GM19372 (cell line): ENCODE measurements at regions not wholly inside any gene's neighbourhood (a gene's known extent, or its start where the extent isn't known, plus 50 kb on each side); places are given as distances from the start of the nearest gene placed in this dataset.

Experiments
- ATAC-seq: cut with Tn5 transposase; IDR thresholded peaks from one replicate; pipeline ENCODE4 v1.9.1; 2021; ENCODE audit warnings: mild to moderate bottlenecking, low read depth, moderate library complexity; ENCODE audit not compliant: unreplicated experiment

DNA sequence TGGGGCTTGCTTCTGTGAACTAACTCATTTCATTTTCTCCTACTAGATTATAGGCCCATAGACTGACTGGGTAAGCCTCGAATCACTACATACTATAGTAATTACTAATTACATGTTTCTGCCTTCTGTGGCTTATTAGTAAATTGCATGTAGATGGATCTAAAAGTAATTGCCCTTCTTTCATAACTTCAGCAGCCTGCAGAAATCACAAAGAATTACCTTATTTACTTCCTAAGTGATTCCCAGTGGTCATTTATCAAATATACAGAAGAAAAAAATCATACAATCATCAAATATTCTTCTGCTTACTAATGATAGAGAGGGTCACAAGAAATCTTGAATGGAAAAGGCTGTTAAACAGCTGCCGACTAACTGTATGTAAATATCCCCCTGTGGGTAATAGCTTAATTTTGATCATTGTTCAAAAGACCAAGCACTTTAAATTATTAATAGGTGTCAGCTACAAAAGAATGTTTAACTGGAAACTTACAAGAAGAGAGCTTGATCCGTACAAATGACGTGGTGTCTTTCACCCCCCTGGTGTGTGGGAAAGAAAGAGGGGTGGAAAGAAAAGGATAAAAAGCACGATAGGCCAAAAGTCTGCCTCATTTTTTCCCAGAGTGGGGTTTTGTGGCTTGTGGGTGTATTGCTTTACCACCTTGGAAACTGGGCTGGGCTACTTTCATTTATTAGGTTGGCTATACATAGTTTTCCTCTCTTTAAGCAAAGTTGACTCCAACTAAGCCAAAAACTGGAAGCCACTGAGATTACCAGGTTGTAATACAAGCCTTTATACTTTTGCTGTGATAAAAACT is 361.8 kb upstream of the ZMIZ1 start:
- no peak for ATAC-seq

DNA sequence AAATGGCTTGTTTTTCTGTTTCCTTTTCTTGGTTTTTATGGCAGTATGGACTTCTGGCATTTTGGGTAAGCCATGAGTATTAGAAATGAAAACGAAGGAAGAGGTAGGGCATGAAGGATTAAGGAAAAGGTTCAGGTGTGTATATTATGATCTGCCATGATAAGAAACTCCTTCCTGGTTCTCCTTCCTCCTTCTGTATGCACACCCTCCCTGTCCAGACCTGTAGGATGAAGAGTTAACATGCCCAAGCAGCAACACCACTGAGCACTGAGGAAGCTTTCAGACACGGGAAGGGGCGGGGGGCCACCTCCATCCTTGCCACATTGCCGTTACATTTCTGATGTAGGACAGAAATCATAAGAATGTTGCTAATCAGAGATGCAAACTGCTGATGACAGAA is 361.0 kb upstream of the ZMIZ1 start:
- no peak for ATAC-seq

DNA sequence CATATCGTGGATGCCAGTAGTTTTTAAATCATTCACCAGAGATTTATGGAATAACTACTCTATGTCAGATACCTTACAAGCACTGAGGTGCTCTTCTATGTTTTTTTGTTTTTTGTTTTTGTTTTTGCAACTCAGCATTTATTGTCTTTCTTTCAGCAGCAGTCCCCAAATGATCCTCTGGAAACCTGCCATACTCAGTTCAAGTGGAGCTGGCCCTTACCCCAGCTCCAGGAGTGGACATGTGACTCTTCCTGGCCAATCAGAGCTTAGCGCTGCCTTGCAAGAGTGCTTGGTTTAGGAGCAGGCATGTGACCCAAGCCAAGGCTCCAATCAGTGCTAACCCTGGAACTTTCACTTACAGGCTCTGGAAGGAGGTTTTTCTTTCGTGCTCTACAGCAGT is 356.6 kb upstream of the ZMIZ1 start:
- ATAC-seq, result no peak

DNA sequence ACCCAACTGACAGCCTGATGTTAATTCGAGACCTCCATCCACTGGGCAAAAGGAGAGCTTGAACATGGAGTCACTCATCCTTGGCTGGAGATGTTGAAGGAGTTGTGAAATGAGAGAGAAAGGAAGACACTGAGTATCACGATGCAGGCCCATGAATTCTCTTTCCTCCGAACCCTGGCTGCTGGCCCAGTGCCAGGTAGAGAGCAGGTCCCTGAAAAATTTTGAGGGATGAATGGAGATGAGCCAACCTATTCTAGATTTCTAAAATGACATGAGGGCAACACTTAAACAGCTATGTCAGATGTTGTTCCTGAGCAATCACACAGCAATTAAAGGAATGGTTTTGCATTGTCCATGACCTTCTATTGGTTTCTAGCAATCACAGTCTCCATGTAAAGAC is 355.1 kb upstream of the ZMIZ1 start:
- ATAC-seq, result no peak

DNA sequence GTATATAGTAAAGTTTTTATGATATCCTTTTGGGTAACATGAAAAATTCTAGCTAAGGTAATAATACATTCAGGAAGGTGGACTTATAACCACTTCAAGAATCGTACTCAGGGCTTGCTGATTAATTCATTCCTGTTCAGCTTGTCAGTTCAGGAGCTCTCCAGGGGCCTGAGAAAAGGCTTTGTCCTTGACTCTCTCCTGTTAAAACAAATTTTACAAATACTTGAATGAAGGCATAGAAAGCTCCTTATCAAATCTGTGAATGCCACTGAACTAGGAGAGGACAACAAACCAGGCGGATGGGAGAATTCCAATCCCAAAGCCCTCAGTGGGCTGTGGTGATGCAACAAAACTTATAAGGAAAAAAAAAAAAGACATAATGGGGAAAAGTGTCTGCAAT is 354.5 kb upstream of the ZMIZ1 start:
- ATAC-seq, result no peak

DNA sequence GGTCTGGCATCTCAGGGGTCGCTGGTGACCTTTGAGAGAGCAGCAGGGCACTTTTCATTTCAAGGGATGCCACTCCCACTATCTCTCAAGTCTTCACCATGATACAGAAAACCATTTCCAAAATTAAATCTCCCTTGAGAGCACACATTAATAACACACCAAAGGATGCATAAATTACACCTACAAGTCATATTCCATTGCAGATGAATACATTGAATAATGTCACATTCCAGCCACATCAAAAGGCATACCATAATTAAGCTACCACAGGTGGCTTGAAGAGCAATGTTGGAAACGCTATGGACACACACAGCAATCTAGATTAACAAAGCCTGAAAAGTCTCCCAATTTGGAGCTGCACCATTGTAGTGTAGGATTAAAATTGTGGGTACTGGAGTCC is 353.3 kb upstream of the ZMIZ1 start:
- no peak for ATAC-seq

- ATAC-seq, result no peak
Measured at GRCh38 chr10:78716043-78716660, 352.6 kb upstream of the ZMIZ1 start.

- no peak for ATAC-seq
Measured at GRCh38 chr10:78717200-78717599, 351.6 kb upstream of the ZMIZ1 start.

DNA sequence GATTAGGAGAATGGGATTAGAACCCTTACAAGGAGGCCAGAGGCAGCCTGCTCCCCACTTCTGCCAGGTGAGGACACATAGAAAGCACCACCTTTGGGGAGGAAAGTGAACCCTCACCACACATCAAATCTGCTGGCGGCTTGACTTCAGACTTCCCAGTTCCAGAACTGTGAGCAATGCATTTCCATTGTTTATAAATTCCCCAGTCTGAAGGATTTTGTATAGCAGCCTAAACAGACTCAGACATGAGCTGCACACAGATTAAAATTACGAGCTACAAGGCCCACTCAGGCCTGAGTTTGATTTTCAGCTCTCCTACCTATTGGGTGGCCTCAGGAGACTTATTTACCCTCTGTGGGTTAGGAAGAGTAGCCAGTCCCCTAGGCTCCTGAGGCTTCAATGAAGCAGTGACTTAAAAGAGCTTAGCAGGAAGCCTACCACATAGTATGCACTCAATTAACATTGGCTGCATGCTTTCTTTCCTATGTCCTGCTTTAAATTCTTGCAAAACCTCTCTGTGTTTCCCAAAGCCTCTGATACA is 350.7 kb upstream of the ZMIZ1 start:
- ATAC-seq, result no peak

DNA sequence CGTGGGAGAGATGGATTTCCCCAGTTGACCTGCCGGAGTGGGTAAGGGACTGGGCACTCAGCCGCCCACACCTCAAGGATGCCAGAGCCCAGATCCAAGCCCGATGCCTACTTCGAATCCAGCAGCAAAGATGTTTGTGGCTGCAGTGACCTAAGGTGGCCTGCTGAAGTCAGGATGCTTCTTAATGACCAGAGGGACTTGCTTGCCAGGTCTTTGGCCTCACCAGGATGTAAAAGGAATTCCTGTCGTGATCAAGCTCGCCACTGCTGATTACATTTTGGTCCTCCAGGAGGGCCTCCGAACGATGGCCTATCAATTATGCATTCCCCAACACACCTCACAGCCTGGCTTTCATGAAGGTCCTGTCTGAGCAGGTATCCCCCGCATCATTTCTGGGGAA is 349.5 kb upstream of the ZMIZ1 start:
- no peak for ATAC-seq

- no peak for ATAC-seq
Measured at GRCh38 chr10:78720091-78720490, 348.7 kb upstream of the ZMIZ1 start.

DNA sequence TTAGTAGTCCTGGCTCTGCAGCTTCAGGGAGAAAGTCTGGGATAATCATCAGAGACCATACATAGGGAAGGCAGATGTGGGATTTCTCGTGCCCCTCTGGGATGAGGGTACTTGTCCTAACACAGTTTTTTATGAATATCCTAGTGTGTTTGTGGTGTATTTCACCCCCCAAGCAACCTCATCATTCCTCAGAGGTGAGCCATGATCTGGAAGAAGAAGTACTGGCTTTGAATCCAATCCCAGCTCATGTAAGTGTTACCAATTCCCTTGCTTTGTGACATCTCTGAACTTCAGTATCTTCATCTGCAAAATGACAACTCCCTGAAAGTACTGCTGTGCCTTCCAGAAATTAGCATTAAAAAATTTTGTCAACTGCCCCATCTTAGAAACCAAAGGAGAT is 347.5 kb upstream of the ZMIZ1 start:
- no peak for ATAC-seq

DNA sequence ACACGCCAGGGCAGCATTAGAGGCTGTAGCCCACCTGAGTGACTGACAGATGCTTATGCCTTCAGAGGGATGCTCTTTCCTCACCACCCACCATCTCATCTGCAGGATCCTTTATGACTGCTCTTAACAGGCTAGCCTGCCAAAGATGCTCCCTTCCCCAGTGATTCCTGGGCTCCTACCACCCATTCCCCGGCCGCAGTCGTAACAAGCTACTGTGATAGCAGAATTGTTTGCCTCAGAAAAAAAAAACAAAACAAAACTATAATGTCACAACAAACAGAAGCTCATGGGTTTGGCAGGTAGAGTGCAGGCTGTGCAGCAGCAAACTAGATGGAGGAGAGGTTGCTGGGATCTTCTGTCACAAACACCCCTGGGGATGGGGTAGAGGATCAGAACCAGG is 343.9 kb upstream of the ZMIZ1 start:
- no peak for ATAC-seq

DNA sequence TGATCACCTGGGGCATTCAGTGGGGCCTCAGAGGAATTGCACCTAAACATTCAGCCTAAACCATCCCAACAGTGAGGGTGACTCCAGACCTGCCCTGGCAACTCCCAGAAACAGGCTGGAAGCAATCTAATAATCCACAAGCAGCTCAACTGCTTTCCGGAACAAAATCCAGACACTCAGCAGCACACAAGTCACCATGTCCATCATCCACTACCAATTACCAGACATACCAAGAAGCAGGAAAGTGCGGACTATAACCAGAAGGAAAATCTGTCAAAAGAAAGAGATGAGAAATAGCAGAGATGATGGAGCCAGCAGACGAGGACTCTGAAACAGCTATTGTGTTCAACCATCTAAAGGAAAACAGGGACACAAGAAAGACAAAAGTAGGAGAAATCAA is 342.6 kb upstream of the ZMIZ1 start:
- no peak for ATAC-seq

- no peak for ATAC-seq
Measured at GRCh38 chr10:78727251-78727650, 341.5 kb upstream of the ZMIZ1 start.

DNA sequence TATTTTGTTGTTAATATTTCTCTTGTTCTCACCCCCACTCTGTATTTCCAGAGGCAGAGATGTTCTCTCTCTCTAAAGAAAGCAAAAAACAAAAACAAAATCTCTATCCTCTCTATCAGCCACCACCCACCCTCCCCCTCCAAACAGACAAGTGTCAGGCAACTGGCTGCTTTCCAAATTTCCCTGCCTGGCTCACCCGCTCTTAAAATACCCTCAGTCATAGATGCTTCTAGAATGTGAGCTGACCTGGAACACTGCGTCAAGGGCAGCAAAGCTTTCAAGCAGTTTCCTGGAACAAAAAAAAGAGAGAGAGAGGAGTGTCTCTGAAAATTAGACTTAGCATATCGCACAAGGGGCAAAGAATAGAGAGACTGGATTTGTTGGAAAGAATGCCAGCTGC is 341.0 kb upstream of the ZMIZ1 start:
- no peak for ATAC-seq

GRCh38 chr10:78728176-78728575 is 340.6 kb upstream of the ZMIZ1 start:
- ATAC-seq, result no peak

DNA sequence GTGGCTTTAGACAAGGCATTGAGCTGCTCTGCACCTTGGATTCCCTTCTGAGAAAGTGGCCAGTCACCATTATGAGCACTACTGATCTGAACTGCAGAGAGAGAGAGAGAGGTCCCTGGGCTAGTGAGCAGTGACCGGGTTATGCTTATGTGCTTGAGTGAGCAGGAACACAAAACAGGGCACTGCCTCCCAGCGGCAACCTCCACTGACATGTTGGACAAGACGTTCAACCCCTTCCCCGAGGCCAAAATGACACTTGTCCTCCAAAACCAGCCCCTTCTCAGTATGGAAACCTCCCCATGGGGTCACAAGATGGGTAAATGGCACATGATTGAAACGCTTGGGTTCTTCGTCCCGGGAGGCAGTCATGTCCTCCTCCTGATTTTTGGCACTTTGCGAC is 339.4 kb upstream of the ZMIZ1 start:
- no peak for ATAC-seq

- no peak for ATAC-seq
Measured at GRCh38 chr10:78729800-78730199, 339.0 kb upstream of the ZMIZ1 start.

- no peak for ATAC-seq
Measured at GRCh38 chr10:78730754-78731153, 338.0 kb upstream of the ZMIZ1 start.

DNA sequence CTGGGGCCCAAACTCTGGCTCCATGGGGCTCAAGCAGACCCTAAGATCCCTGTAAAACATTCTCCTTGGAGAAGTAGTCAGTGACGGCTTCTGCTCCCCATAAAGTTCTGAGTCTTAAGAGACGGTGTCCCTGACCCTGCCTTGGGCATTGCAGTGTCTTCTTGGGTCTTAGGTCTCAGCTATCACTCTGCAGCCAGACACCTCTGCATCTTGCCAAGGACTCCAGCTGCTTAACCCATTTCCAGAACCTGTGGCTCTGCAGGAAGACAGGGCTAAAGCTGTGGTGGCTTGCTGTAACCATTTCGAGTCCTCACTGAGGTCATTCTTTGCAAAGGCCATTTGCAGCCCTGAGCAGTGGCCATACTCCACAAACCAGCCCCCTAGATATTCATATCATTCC is 337.1 kb upstream of the ZMIZ1 start:
- ATAC-seq, result no peak

DNA sequence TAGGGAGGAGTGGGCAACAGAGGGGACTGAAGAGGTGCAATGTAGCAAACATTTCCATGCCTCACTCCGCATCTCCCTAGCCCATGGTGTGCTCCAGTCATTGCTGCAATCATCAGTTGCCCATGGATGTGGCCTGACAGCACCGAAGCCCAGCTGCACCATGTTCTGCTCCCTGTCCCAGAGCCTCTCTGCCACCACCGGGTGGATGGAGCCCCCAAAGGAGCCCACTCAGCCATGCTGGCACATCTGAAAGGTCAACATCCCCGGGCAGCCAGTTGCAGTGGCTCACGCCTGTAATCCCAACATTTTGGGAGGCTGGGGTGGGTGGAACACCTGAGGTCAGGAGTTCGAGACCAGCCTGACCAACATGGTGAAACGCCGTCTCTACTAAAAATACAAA is 336.4 kb upstream of the ZMIZ1 start:
- ATAC-seq, result no peak
